GM18520 (cell line): ENCODE measurements at regions not wholly inside any gene's neighbourhood (a gene's known extent, or its start where the extent isn't known, plus 50 kb on each side); places are given as distances from the start of the nearest gene placed in this dataset.

Experiments used
- ATAC-seq: cut with Tn5 transposase; IDR thresholded peaks from one replicate; pipeline ENCODE4 v1.9.1; 2021; ENCODE audit not compliant: unreplicated experiment

- no peak for ATAC-seq
These were observed 87.1 kb upstream of the PUDP start for GRCh38 chrX:7235071-7235470.

GRCh38 chrX:7233580-7234406, 85.8 kb upstream of the PUDP start:
- ATAC-seq, result no peak

GRCh38 chrX:7228226-7228625, 80.3 kb upstream of the PUDP start:
- no peak for ATAC-seq

DNA sequence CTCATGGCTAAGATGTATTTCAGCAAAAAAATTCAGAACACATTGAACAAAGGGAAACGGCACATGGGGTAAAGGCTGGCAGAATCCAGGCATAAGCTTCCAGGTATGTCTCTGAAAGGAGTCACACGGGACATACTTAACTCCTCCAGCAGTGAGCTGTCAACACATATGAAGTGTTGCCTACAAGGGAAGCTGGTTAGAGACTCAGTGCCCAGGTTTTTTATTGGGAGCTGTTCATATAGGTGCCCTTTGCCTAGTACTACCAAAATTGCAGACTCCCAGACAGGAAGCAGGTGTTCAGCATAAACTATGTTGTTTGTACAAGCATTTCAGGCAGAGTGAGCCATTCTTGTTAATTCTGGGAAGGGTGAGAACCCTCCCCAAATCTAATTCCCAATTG, 77.4 kb upstream of the PUDP start:
- no peak for ATAC-seq

DNA sequence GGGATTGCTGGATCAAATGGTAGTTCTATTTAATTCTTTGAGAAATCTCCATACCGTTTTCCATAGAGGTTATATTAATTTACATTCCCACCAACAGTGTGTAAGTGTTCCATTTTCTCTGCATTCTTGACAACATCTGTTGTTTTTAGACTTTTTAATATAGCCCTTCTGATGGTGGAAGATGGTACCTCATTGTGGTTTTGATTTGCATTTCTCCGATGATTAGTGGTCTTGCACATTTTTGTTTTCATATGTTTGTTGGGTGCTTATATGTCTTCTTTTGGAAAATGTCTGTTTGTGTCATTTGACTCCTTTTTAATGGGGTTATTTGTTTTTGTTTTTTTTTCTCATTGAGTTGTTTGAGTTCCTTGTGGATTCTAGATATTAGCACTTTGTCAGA, 75.3 kb upstream of the PUDP start:
- ATAC-seq, result no peak

GRCh38 chrX:7220121-7220520, 72.2 kb upstream of the PUDP start:
- no peak for ATAC-seq

DNA sequence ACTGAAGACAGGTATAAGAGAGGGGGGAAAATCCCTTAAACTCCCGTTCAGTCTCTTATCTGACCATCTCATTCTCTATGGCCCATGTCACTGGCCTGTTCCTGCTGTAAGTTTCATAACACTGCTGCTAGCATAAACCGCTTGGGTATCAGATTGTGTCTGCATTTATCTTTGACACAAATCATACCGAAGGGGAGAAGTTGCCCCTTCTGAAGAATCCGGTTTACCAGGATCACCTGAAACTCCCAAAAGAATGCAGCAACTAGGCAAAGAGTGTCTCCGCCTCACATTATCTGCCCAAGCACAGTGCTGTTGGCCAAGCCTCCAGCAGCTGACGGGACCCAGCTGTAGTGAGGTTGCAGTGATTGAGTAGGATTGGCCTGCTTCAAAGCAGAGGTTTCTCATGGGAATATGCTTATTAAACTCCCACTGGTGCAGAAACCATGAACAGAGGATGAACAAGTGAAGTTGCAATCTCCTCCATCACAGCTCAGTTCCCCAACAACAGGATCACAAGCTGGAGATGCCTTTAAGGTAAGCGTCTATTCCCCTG, 71.3 kb upstream of the PUDP start:
- no peak for ATAC-seq

GRCh38 chrX:7218321-7219152, 70.6 kb upstream of the PUDP start:
- ATAC-seq, result no peak

DNA sequence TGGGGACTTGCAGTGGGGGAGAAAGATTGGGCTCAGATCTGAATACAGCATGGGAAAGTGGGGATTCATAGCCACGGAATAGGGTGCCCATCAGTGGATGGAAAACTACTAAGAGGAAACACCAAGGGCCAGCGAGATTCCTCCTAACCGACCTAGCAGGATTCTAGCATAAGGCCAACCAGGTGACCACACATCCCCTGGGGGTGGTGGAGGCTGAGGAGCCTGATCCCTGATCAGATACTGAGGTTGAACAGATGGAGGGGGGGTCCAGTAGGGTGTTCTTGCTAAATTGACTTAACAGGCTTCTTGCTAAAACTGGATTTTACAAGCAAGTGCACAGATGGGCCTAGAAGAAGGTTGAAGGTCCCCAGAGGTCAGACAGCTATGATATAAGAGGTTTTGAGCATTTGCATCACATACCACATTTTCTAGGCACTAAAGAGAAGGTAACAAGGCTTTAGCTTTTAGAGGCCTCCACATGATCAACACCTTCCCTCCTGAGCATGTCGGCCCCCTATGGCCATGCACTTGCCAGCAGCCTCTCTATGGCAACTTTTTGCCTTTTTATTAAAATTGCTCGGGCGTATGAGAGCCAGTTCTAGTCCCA, 69.1 kb upstream of the PUDP start:
- ATAC-seq, result no peak

DNA sequence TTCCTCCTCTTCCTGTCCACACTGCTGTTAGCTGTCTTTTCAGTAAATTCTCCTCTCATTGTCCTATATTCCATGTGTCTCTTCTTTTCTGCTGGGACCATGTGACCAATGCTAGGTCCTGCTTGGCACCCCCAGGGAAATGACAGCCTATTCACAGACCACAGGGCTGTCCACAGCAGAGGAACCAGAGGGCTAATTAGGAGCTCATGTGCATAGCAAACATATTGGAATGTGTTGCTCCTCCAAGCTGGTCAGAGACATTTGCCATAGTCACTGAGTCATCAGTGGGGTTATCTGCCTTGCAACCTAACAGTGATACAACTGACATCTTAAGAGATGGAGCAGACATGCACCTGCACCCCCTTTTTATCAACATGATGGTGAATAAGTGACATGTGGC, 67.9 kb upstream of the PUDP start:
- ATAC-seq, result no peak

DNA sequence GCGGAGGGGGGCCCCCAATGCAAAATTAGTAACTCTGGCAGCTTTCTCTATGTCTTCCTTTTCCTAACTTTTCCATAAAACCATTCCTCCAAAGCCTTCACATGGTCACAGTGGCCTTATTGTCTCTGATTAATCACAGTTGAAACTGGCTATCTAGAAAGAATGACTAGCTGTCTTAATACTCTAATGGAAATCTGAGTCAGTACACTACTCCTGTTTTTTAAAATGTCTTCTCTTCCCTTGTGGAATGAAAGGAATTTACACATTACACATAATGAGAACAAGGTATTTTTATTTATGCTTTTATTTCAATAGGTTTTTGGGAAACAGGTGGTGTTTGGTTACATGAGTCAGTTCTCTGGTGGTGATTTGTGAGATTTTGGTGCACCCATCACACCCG, 66.3 kb upstream of the PUDP start:
- ATAC-seq, result no peak

GRCh38 chrX:7205037-7205577, 57.2 kb upstream of the PUDP start:
- no peak for ATAC-seq

- no peak for ATAC-seq
These were observed 56.7 kb upstream of the PUDP start for GRCh38 chrX:7204619-7205018.

GRCh38 chrX:7202206-7202605, 54.3 kb upstream of the PUDP start:
- ATAC-seq, result no peak

DNA sequence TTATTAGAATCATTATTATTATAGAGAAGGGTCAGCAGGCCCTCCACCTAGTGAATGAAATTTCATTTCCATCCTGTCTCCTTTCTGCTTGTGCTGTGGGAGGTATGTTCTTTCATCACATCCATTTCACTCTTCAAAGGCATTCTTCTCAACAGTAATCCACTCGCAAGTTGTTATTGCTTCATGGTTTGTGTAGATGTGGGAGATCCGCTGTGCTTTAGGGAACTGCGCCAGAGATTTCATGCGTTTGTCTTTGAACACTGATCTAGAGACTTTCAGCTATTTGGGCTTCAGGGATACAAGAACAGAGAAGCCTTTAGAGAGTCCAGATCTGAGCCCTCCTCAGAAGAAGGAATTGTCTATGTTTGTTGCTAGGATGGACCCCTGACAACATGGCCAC, 53.5 kb upstream of the PUDP start:
- ATAC-seq, result no peak

- ATAC-seq, result no peak
These were observed 50.5 kb upstream of the PUDP start for GRCh38 chrX:7198499-7198898.
